ENCODE measurements at regions not wholly inside any gene's neighbourhood (a gene's known extent, or its start where the extent isn't known, plus 50 kb on each side); places are given as distances from the start of the nearest gene placed in this dataset.
"Not testable (repeated sequence)": the region's sequence is repeated elsewhere in the genome, so short reads cannot be mapped to it uniquely, and the experiment has no call there.

GRCh38 chr4:181766061-181766548, 477.1 kb upstream of the TENM3 start:
- no peak for DNase-seq

DNA sequence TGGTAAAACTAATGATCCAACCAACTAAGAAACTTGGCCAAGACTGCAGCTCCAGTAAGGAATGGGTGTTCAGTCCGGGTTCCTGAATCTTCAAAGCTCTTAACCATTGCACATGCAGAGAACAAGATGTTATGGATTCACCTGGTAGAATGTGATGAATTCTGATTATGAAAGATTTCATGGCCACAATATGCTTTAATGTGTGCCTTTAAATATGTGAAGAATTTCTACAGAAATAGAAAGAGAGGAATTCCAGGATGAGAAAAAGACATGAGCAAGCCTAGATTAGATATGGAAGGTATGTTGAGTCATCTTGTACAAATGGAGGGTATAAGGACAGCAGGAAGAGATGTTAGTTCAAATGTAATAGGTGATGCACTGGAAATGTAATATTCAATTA, 472.2 kb upstream of the TENM3 start:
- no peak for DNase-seq

- no peak for DNase-seq
Measured at GRCh38 chr4:181775298-181775697, 467.9 kb upstream of the TENM3 start.

DNA sequence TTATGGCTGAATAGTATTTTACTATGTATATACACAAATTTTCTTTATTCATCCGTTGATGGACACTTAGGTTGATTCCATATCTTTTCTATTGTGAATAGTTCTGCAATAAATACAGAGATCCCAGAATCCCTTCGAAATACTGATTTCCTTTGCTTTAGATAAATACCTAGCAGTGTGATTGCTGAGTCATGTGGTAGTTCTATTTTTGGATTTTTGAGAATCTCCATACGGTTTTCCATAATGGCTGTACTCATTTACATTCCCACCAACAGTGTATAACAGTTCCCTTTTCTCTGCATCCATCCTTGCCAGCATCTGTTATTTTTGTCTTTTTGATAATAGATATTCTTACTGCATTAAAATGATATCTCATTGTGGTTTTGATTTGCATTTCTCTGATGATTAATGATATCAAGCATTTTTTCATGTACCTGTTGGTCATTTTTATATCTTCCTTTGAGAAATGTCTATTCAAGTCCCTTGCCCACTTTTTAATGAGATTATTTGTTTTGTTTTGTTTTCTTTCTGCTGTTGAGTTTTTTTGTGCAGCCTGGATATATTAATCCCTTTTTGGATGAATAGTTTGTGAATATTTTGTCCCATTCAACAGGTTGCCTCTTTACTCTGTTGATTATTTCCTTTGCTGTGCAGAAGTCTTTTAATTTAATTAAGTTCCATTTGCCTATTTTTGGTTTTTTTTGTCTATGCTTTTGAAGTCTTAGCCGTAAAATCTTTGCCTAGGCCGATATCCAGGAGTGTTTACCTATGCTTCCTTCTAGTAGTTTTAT, 466.7 kb upstream of the TENM3 start:
- no peak for DNase-seq

- no peak for DNase-seq
Measured at GRCh38 chr4:181777518-181777917, 465.7 kb upstream of the TENM3 start.

DNA sequence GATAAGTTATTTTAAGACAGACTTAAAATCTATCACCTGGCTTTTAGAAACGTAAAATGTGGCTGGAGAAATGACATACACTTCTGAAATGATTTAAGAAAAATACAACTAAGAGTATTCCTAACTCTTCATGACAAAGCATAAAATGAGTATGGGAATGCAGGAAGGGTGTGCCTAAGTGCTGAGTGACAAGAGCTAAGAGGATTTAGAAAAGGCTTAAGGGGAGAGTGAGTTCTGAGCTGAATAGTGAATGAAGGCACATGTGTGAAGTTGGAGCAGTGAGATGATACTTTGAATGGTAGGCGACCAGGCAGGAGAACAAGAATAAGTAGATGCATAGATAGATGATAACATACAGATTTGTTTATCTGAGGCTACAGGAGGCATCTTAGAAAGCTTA, 458.3 kb upstream of the TENM3 start:
- no peak for DNase-seq

DNA sequence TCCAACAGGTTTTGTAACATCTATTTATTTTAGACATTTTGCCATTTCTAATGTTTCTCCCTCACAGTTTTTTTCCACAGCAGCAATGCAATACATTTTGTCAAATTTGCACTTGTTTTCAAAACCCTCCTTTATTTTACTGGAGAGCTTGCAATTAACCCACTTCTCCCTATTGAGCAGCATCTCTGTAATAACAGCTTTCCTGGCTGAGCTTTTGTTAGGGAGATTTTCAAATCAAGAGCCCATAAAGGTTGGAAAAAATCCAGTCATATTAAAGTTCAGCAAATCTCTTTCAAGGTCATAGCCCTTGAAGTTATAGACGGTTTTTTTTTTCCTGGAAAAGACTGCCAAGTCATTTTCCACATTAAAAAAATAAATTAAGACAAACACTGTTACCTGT, 450.6 kb upstream of the TENM3 start:
- no peak for DNase-seq

- DNase-seq: no peak
Measured at GRCh38 chr4:181793096-181793495, 450.1 kb upstream of the TENM3 start.

- no peak for DNase-seq
Measured at GRCh38 chr4:181796502-181796901, 446.7 kb upstream of the TENM3 start.

DNA sequence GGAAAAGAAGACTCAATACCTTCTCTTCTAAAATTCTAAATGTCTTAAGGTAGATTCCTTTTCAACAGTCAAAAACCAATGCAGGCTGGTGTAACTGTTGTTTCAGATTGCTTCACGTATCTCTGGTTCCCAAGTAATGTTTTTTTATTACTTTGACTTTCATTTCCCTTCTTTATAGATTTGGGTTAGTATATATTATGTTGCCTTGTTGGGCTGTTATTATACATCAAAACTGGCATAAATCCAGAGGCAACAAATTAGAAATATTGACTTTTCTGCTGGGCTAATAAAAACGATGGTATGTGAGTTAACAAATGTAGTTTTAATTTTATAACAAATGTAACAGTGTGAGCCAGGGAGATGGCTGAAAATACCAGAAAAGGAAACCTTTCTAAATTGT, 444.7 kb upstream of the TENM3 start:
- no peak for DNase-seq

- no peak for DNase-seq
Measured at GRCh38 chr4:181799561-181800069, 443.6 kb upstream of the TENM3 start.

DNA sequence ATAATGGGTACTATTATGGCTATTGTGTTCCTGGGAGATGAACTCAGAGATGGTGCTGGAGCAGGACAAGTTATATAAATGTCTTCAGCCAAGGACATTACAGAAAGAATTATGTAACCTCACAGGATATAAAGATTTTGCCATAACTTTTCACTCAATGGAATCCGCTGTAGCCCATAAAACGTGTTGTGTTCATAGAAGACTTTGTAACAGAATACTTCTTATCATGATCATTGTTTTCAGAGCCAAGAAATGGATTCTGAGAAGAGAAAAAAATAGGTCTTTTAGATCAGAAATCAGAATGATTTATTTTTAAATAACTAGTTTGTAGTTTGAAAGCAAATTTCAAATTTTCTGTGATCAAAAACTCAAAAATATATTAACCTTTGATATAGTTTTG, 441.0 kb upstream of the TENM3 start:
- no peak for DNase-seq

DNA sequence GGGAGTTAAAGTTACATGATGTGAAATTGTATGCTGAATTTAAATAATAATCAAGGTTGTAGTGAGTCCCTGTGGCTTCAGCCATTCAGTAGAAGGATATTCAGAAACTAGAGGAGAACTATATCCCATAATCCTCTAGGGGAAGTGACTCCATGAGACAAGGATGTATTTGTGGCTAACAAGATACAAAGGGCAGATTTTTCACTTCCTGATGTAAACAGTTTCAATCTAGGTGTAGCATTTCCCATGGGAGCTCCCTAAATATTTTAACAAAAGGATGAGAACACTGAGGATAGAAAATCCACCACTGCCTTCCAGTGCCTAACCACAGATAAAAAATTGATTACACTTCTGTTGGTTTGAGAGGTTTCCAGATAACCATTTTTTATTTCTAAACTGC, 435.4 kb upstream of the TENM3 start:
- DNase-seq: no peak

- DNase-seq: peak; percentile 46
Measured at GRCh38 chr4:181810711-181811110, 432.5 kb upstream of the TENM3 start.

- DNase-seq: not testable (repeated sequence)
Measured at GRCh38 chr4:181811550-181811949, 431.7 kb upstream of the TENM3 start.

DNA sequence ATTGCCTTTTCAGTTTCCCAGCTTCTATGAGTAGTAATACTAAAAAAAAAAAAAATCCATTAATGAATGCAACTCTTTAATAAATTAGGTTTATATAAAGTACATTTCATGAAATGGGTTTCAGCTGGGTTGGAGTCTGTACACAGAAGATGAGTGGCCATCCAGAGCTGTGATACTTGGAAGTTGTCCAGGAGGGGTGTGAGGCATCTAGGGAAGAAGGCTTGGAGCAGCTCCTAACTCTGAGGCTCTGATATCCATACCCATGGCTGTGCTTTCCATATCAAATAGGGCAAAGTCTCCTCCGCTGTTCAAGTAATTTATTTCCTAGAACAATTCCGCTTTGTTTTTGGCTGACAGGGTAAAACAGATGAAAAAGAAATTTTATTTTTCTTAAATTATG, 423.3 kb upstream of the TENM3 start:
- no peak for DNase-seq

GRCh38 chr4:181820553-181820952, 422.6 kb upstream of the TENM3 start:
- no peak for DNase-seq

- no peak for DNase-seq
Measured at GRCh38 chr4:181821039-181822004, 421.9 kb upstream of the TENM3 start.

GRCh38 chr4:181822005-181822375, 421.2 kb upstream of the TENM3 start:
- DNase-seq: no peak

GRCh38 chr4:181823183-181823582, 420.0 kb upstream of the TENM3 start:
- no peak for DNase-seq

DNA sequence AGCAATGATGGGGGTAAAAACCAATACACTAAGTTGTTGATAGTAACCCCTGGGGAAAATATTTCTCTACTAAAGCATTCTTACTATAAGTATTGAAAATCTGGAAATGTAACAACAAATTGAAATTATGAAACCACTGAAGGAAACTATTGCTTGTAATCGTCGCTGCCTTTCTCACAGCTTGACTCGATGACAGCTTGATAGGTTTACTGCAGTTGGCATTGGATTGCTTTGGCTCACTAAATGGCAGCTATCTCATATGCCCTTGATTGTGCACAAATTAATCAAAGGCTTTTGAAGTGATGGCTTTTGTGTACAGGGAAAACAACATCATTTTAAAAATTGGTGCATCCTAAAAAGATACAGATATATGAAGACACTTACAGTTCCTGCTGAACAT, 419.6 kb upstream of the TENM3 start:
- DNase-seq: no peak

DNA sequence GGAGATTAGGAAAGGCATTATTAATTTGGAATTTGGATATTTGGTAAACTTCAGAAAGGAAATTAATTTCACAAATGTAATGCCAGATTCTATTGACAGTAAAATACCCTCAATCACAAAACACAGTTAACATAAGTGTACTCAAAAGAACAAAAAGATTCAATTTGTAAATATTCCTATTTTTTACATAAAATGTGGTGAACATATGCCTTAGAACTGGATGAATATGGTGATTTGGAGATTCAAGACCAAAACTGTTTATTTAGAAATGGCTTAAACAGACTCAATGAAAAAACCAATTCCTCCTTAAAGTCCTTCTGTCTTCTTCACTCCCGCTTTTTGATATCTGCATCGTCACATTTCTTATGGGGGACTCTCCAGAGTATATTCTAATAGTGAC, 417.6 kb upstream of the TENM3 start:
- DNase-seq: no peak

- no peak for DNase-seq
Measured at GRCh38 chr4:181827246-181827645, 416.0 kb upstream of the TENM3 start.

Data from left hindlimb (tissue), 1 donor.